HepG2 (cell line): ENCODE measurements at regions not wholly inside any gene's neighbourhood (a gene's known extent, or its start where the extent isn't known, plus 50 kb on each side); places are given as distances from the start of the nearest gene placed in this dataset.
"Not testable (repeated sequence)": the region's sequence is repeated elsewhere in the genome, so short reads cannot be mapped to it uniquely, and the experiment has no call there.

ENCODE experiments used
- ATAC-seq: fragments of 200-7000 bp; cut with Tn5 transposase; 3 replicates; pipeline ENCODE4 v1.9.1; 2020; ENCODE audit warnings: mild to moderate bottlenecking, moderate library complexity
- BruUV-seq: library from RNA; stranded (reverse); fragments of 400-500 nt; replicated peaks from 2 replicates; lab custom pipeline; 2021; lab: Mats Ljungman, UMichigan
- CTCF ChIA-PET: fragments of 300-600 bp; formaldehyde crosslinking; extraction: SDS; loops from one replicate; lab custom pipeline; 2021; ENCODE audit warnings: low total read pairs, inconsistent platforms, low intra/inter-chr PET ratio; lab: Yijun Ruan, JAX
- POLR2A ChIA-PET: fragments of 350-600 bp; sonication (Branson Sonifier 250); formaldehyde crosslinking; loops from one replicate; lab custom pipeline; 2020; ENCODE audit warnings: antibody characterized with exemption, inconsistent platforms; lab: Yijun Ruan, JAX
- DNase-seq: peaks from one replicate; pipeline ENCODE4 v3.0.0-alpha.2; 2015; ENCODE audit warnings: low spot score
- FAIRE-seq: peaks from 3 replicates; lab custom pipeline; 2011; peaks lifted over from hg19 to GRCh38; lab: Jason Lieb, UNC
- H2AFZ ChIP-seq: one replicate; pipeline ENCODE4 v1.6.1; 2011; ENCODE audit warnings: low read length, inconsistent platforms
- H3K27ac ChIP-seq: fragments of 300-600 bp; 3 replicates; pipeline ENCODE4 v1.8.0; 2011; ENCODE audit warnings: mixed run types, mild to moderate bottlenecking, mixed read lengths, low read length, inconsistent platforms; ENCODE audit not compliant: insufficient read depth; ENCODE audit errors: extremely low read length
- H3K27me3 ChIP-seq, 2 experiments: fragments of 200-600 bp in 1 of 2; 2 replicates in 1 of 2; 3 replicates in 1 of 2; pipeline versions ENCODE4 v1.6.0 to v1.8.0; 2011; ENCODE audit warnings: low read length in 2 of 2, mild to moderate bottlenecking in 2 of 2, moderate library complexity in 2 of 2, inconsistent platforms in 1 of 2; ENCODE audit not compliant: insufficient read depth in 2 of 2, control insufficient read depth in 1 of 2
- H3K36me3 ChIP-seq, 2 experiments: fragments of 200-600 bp in 1 of 2; replicated peaks in 1 of 2; 2 replicates in 1 of 2; 3 replicates in 1 of 2; pipeline versions ENCODE4 v1.5.1 to v1.8.0; 2011; ENCODE audit warnings: low read length in 2 of 2, inconsistent platforms in 1 of 2; ENCODE audit not compliant: insufficient read depth in 2 of 2, control insufficient read depth in 1 of 2
- H3K4me1 ChIP-seq: 2 replicates; pipeline ENCODE4 v1.5.1; 2012; ENCODE audit warnings: low read length, inconsistent platforms; ENCODE audit not compliant: insufficient read depth
- H3K4me2 ChIP-seq: 2 replicates; pipeline ENCODE4 v1.6.0; 2011; ENCODE audit warnings: low read depth, low read length, inconsistent platforms
- H3K4me3 ChIP-seq, 3 experiments: fragments of 200-600 bp in 1 of 3; sonication (generic), shearing (Covaris generic) in 1 of 3; replicated peaks in 1 of 3; 2 replicates each; pipeline ENCODE4 v1.5.1; 2011 to 2016; ENCODE audit warnings: low read length in 3 of 3, inconsistent platforms in 2 of 3, low read depth in 2 of 3, mild to moderate bottlenecking in 2 of 3, control low read depth in 1 of 3, mixed read lengths in 1 of 3; ENCODE audit not compliant: insufficient read depth in 1 of 3
- H3K79me2 ChIP-seq: one replicate; pipeline ENCODE4 v1.6.1; 2011; ENCODE audit warnings: low read length, inconsistent platforms; ENCODE audit not compliant: insufficient read depth
- H3K9ac ChIP-seq: 2 replicates; pipeline ENCODE4 v1.6.0; 2011; ENCODE audit warnings: mild to moderate bottlenecking, low read depth, low read length, inconsistent platforms; ENCODE audit not compliant: insufficient read depth
- H3K9me3 ChIP-seq: 2 replicates; pipeline ENCODE4 v1.5.1; 2012; ENCODE audit warnings: mild to moderate bottlenecking, low read length
- H4K20me1 ChIP-seq: 2 replicates; pipeline ENCODE4 v1.6.0; 2011; ENCODE audit warnings: inconsistent platforms, mild to moderate bottlenecking, low read length, moderate library complexity; ENCODE audit not compliant: insufficient read depth
- BRD4 ChIP-seq: sonication (generic); formaldehyde crosslinking; IDR thresholded peaks from 2 replicates; pipeline ENCODE4 v1.4.0; 2020; ENCODE audit warnings: missing genetic modification reagents
- CEBPB ChIP-seq: IDR thresholded peaks from 2 replicates; pipeline ENCODE4 v1.6.1; 2011; ENCODE audit warnings: low read depth, low read length, improper control_type of control experiment, borderline replicate concordance
- MED1 ChIP-seq: sonication (generic); formaldehyde crosslinking; IDR thresholded peaks from 2 replicates; pipeline ENCODE4 v1.4.0; 2020; ENCODE audit warnings: missing genetic modification reagents
- MXD3 ChIP-seq: IDR thresholded peaks from 2 replicates; pipeline ENCODE4 v1.6.1; 2016; ENCODE audit warnings: mild to moderate bottlenecking, missing biosample characterization, missing genetic modification reagents
- MXD4 ChIP-seq: IDR thresholded peaks from 2 replicates; pipeline ENCODE4 v1.6.1; 2016; ENCODE audit warnings: mild to moderate bottlenecking, missing biosample characterization, missing genetic modification reagents
- MYNN ChIP-seq: sonication (generic); formaldehyde crosslinking; IDR thresholded peaks from 2 replicates; pipeline ENCODE4 v1.4.0; 2020; ENCODE audit warnings: mild to moderate bottlenecking, low read depth, missing genetic modification reagents
- UBTF ChIP-seq: sonication (generic); formaldehyde crosslinking; IDR thresholded peaks from 2 replicates; pipeline ENCODE4 v1.4.0; 2020; ENCODE audit warnings: mild to moderate bottlenecking, missing genetic modification reagents
- ZBTB37 ChIP-seq: sonication (generic); formaldehyde crosslinking; IDR thresholded peaks from 2 replicates; pipeline ENCODE4 v1.4.0; 2020; ENCODE audit warnings: mild to moderate bottlenecking, missing genetic modification reagents
- ZMYM2 ChIP-seq: sonication (generic); formaldehyde crosslinking; IDR thresholded peaks from 2 replicates; pipeline ENCODE4 v1.8.0; 2022; ENCODE audit warnings: mild to moderate bottlenecking, missing genetic modification reagents
- ZNF264 ChIP-seq: sonication (generic); formaldehyde crosslinking; IDR thresholded peaks from 2 replicates; pipeline ENCODE4 v1.4.0; 2020; ENCODE audit warnings: missing genetic modification reagents
- ZNF451 ChIP-seq: sonication (generic); formaldehyde crosslinking; IDR thresholded peaks from 2 replicates; pipeline ENCODE4 v1.5.0; 2020; ENCODE audit warnings: mild to moderate bottlenecking, missing genetic modification reagents
- ZNF709 ChIP-seq: sonication (generic); formaldehyde crosslinking; IDR thresholded peaks from 2 replicates; pipeline ENCODE4 v1.5.0; 2020; ENCODE audit warnings: mild to moderate bottlenecking, missing genetic modification reagents
- ZNF740 ChIP-seq: sonication (generic); formaldehyde crosslinking; IDR thresholded peaks from 2 replicates; pipeline ENCODE4 v1.4.0; 2020; ENCODE audit warnings: missing genetic modification reagents
- WGBS: methylation state at CpG from one replicate; pipeline ENCODE4 v1.1.6; 2017; ENCODE audit warnings: low lambda C conversion rate; 5-methylcytosine and 5-hydroxymethylcytosine counted together
- in situ Hi-C: cut with HindIII; loops from 2 replicates; pipeline ENCODE4 v1.10.0; 2017; ENCODE audit warnings: low pct_unique_long_range_greater_than_20kb; ENCODE audit not compliant: extremely low pct_ligation_motif_present
- intact Hi-C: fragments of 100-400 bp; cut with micrococcal nuclease; formaldehyde crosslinking; loops from one replicate; pipeline ENCODE4 v1.10.0; 2022; ENCODE audit not compliant: unreplicated experiment

- POLR2A ChIA-PET, BruUV-seq, H3K36me3 ChIP-seq, H3K9ac ChIP-seq, in situ Hi-C loops, H3K9me3 ChIP-seq, ATAC-seq, H3K4me3 ChIP-seq, H3K79me2 ChIP-seq, H3K27me3 ChIP-seq, DNase-seq, CTCF ChIA-PET, FAIRE-seq, H4K20me1 ChIP-seq, H2AFZ ChIP-seq: not testable (repeated sequence)
- Histone ChIP-seq H3K27ac (peak overlapping the region; percentile 52), H3K4me2 (peak overlapping the region; percentile 32; the same call in 1 of the 2 replicates), H3K4me1 (peaks cover 18% of the 10 kb centered on the region)
- intact Hi-C loops, result loop anchor here (10.0 kb wide), 1 partner anchor 222 kb away; no protein-coding TSS in a partner anchor
- 0 out of 2 replicates have a peak, but pooled peaks have one; percentile 1 for TF ChIP-seq ZBTB37
- 79% methylated on average over 1 of the region's 3 CpGs for WGBS
These were observed 230.8 kb upstream of the FRG2C start for GRCh38 chr3:75433295-75433694.

- H3K27me3 ChIP-seq, in situ Hi-C loops, ATAC-seq, H4K20me1 ChIP-seq, POLR2A ChIA-PET, H2AFZ ChIP-seq, CTCF ChIA-PET, H3K79me2 ChIP-seq, FAIRE-seq, H3K36me3 ChIP-seq, H3K9me3 ChIP-seq: not testable (repeated sequence)
- DNase-seq, result peak; percentile 14
- H3K4me1 ChIP-seq, result peaks cover 18% of the 10 kb centered on the region
- peak overlapping the region; percentile 78 for H3K4me2 ChIP-seq
- H3K9ac ChIP-seq, result peak overlapping the region; percentile 73
- BruUV-seq, result TSS peak; percentile 61
- WGBS, result 0% methylated on average over 15 of the region's 32 CpGs
- H3K4me3 ChIP-seq, result peak overlapping the region; percentile 54 to 78 (median 71)
- H3K27ac ChIP-seq, result peak overlapping the region; percentile 87
- intact Hi-C loops, result loop anchor here (10.0 kb wide), 1 partner anchor 220 kb away; no protein-coding TSS in a partner anchor
- peak; percentile 61; the same call in 1 of the 2 replicates for TF ChIP-seq MXD3 (CRISPR knock-in tag)
- peak; percentile 37; the same call in 1 of the 2 replicates for TF ChIP-seq MXD4 (CRISPR knock-in tag)
- TF ChIP-seq ZNF451, result peak; percentile 23; the same call in 1 of the 2 replicates
- TF ChIP-seq ZMYM2, result 0 out of 2 replicates have a peak, but pooled peaks have one; percentile 7
- TF ChIP-seq ZNF264 (CRISPR knock-in tag), result 0 out of 2 replicates have a peak, but pooled peaks have one; percentile 20
- 0 out of 2 replicates have a peak, but pooled peaks have one; percentile 65 for TF ChIP-seq BRD4
- TF ChIP-seq MYNN (CRISPR knock-in tag), result 0 out of 2 replicates have a peak, but pooled peaks have one; percentile 44
- peak; percentile 36; the same call in 1 of the 2 replicates for TF ChIP-seq UBTF (CRISPR knock-in tag)
- 0 out of 2 replicates have a peak, but pooled peaks have one; percentile 5 for TF ChIP-seq MED1 (CRISPR knock-in tag)
- TF ChIP-seq ZNF740 (CRISPR knock-in tag), result peak; percentile 82; the same call in 1 of the 2 replicates
- peak; percentile 25; the same call in 1 of the 2 replicates for TF ChIP-seq ZNF709 (CRISPR knock-in tag)
- 0 out of 2 replicates have a peak, but pooled peaks have one; percentile 4 for TF ChIP-seq CEBPB
These were observed 229.7 kb upstream of the FRG2C start for GRCh38 chr3:75434276-75434912.
